Epithelial cell of esophagus (primary cell): ENCODE measurements at regions not wholly inside any gene's neighbourhood (a gene's known extent, or its start where the extent isn't known, plus 50 kb on each side); places are given as distances from the start of the nearest gene placed in this dataset.

Experiments used
- DNase-seq: peaks from one replicate; pipeline ENCODE4 v3.0.0; 2010; ENCODE audit warnings: low read depth
- H3K4me3 ChIP-seq: 2 replicates; pipeline ENCODE4 v1.5.1; 2011; ENCODE audit warnings: mild to moderate bottlenecking, low read length, control low read depth
- TF ChIP-seq, protein P1 (sequence below): IDR thresholded peaks from 2 replicates; pipeline ENCODE4 v1.5.1; 2011; ENCODE audit warnings: low read depth, mild to moderate bottlenecking, low read length, control low read depth, inconsistent platforms; ENCODE audit not compliant: insufficient read depth; ENCODE audit errors: missing control alignments

GRCh38 chr2:223416815-223417610, 185.1 kb downstream of the SCG2 start:
- DNase-seq: no peak
- TF ChIP-seq, protein P1, sequence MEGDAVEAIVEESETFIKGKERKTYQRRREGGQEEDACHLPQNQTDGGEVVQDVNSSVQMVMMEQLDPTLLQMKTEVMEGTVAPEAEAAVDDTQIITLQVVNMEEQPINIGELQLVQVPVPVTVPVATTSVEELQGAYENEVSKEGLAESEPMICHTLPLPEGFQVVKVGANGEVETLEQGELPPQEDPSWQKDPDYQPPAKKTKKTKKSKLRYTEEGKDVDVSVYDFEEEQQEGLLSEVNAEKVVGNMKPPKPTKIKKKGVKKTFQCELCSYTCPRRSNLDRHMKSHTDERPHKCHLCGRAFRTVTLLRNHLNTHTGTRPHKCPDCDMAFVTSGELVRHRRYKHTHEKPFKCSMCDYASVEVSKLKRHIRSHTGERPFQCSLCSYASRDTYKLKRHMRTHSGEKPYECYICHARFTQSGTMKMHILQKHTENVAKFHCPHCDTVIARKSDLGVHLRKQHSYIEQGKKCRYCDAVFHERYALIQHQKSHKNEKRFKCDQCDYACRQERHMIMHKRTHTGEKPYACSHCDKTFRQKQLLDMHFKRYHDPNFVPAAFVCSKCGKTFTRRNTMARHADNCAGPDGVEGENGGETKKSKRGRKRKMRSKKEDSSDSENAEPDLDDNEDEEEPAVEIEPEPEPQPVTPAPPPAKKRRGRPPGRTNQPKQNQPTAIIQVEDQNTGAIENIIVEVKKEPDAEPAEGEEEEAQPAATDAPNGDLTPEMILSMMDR: no peak
- H3K4me3 ChIP-seq: no peak overlapping the region

GRCh38 chr2:223418131-223418530, 184.0 kb downstream of the SCG2 start:
- TF ChIP-seq, protein P1: no peak
- no peak overlapping the region for H3K4me3 ChIP-seq
- DNase-seq: no peak

DNA sequence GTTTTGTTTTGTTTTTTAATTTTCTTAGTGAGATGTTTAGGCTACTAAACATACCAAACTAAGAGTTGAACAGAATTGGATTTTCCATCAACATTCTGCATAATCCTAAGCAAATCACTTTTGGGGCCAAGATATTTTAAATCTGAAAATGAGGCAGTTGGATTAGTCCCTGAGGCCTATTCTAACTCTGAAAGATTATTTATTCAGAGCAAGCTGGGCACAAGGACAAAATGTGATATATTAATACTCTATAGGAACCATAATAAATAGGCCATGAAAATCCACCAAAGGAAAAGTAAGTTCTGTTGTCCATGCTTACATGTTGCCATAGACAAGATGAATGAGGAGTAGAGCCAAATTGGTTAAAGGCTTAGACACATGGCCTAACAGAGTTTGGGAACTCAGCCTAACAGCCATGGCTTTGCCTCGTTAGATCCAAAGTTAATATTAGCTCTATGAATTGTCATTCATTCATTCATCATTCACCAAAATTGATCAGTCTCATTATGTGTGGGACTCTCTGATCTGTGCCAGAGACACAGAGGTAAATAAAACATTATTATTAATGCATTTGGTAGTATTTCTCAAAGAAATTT, 183.5 kb downstream of the SCG2 start:
- no peak overlapping the region for H3K4me3 ChIP-seq

GRCh38 chr2:223420048-223420447, 182.1 kb downstream of the SCG2 start:
- no peak overlapping the region for H3K4me3 ChIP-seq
- TF ChIP-seq, protein P1: no peak
- no peak for DNase-seq

More for the DNA sequence above, 183.5 kb downstream of the SCG2 start:
- TF ChIP-seq, protein P1: no peak
- DNase-seq: no peak

DNA sequence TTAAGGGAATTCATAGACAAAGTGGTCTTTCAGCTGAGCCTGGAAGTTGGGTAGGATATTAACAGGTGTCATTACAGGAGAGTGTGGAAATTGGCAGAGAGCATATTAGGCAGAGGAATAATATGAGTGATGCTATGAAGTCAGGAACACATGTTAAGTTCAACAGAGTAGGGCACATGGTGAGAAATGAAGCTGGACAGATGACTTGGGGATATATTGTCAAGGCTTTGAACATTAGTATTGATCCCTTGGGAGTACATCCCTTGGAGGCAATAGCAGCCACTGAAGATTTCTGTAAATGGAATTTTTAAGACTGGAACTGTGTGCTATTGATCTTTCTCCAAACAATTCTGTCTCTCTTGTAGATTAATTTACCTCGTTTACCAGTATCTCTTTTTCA, 170.7 kb downstream of the SCG2 start:
- TF ChIP-seq, protein P1: no peak
- H3K4me3 ChIP-seq: no peak overlapping the region
- no peak for DNase-seq

- TF ChIP-seq, protein P1: no peak
- DNase-seq: no peak
- no peak overlapping the region for H3K4me3 ChIP-seq
Measured at GRCh38 chr2:223433461-223433860, 168.7 kb downstream of the SCG2 start.
